ENCODE measurements at regions not wholly inside any gene's neighbourhood (a gene's known extent, or its start where the extent isn't known, plus 50 kb on each side); places are given as distances from the start of the nearest gene placed in this dataset.
"Not testable (repeated sequence)": the region's sequence is repeated elsewhere in the genome, so short reads cannot be mapped to it uniquely, and the experiment has no call there.

DNA sequence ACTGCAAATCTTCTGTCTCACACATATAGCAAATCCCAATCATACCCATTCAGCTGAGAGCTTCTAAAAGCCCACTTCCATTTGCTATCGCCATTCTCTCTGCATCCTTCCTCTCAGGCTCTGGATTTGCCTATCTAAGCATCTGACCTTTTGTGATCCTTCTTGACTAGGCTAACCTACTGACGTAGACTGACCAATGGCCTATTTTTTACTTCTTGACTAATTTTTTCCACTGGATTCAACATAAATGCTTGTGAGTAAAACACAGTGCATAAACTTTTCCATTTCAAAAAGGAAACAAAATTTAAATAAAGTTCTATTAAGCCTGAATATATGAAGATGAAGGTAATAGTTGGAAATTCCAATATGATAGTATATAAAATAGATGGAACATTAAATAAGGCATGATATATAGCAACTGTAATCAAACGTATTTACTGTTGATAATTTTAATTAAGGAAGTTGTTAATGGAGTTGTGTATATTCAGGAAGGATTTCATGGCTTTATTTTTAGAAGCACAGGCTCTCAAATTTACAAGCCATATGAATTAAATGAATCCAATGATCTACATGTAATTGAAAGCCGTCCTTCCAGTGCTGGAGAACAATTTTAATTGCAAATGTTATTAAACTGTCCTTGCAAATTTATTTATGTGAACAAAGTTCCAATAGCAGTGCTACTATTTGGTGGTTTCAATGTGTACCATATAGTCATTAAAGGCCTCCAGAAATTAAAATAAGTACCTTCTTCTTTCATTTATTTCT is 918.4 kb downstream of the SORCS3 start:
- no peak for DNase-seq (ENCODE audit: low read depth, low spot score)

DNA sequence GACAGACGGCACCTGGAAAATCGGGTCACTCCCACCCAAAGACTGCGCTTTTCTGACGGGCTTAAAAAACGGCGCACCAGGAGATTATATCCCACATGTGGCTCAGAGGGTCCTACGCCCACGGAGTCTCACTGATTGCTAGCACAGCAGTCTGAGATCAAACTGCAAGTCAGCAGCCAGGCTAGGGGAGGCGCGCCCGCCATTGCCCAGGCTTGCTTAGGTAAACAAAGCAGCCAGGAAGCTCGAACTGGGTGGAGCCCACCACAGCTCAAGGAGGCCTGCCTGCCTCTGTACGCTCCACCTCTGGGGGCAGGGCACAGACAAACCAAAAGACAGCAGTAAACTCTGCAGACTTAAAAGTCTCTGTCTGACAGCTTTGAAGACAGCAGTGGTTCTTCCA is 909.4 kb downstream of the SORCS3 start:
- DNase-seq (ENCODE audit: low read depth, low spot score) = not testable (repeated sequence)

DNA sequence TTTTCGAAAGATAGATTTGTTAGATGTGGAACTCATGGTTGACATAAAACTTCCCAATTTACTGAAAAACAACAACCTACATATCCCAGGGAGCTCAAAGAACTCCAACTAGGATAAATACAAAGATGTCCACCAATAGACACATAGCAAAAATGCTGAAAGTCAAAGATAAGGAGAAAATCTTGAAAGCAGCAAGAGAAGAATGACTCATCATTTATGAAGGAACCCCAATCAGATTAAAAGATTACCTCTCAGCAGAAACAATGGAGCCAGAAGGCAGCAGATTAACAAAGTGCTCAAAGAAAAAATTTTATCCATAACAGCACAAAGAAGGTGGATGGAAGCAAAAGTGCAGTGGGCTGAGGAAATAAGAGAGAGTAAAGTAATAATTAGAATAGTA is 908.6 kb downstream of the SORCS3 start:
- no peak for DNase-seq (ENCODE audit: low read depth, low spot score)

DNA sequence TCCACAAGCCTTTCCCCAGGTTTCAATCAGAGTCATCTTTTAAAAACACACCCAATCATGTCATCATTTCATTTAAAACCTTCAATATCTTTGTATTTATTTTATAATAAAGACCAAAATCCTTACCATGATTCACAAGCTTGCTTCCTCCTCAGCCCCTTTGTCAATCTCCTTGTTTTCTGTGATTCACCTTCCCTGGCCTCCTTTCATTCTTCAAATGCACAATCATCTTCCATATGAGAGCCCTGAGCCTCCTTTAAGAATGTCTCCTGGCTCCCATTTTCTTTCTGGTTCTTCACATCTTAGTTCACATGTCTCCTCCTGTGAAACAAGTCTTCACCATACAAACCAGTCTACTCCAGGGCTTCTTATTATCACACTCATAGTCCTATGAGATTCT is 904.0 kb downstream of the SORCS3 start:
- no peak for DNase-seq (ENCODE audit: low read depth, low spot score)

DNA sequence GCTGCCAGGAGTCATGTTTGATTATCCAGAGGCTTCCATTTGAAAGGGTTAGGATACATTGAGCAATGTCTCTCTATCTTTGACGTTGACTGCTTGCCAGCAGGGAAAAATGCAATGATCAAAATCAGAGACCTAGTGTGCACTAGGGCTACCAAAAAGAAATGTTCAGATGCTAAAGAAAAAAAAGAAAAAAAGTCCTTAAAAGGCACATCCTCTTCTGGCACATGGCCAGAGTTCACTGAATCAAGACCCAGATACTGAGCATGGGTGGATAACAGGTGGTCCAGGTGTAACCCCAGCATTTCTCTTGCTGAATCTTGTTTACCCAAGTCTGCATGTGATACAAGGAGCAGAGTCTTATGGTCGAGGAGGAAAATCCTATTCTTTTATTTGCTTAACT is 899.3 kb downstream of the SORCS3 start:
- DNase-seq (ENCODE audit: low read depth, low spot score) = no peak

DNA sequence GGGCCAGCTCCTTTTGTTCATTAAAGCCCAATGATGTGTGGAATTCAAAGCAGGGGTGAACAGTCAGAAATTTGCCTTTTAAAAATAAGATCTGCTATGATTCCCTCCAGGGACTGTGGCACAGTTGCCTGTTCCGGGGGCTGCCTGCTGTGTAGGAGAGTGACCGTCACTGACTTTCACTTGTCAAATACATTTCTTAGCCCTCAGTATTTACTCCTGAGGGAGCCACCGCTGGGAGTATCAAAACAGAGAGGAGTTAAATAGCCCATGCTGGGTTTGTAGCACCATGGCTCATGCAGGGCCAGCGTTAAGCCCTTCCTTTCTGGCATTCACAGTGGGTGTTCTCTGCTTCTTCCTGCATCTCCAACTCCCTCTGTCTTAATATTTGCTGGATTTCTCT is 897.8 kb downstream of the SORCS3 start:
- DNase-seq (ENCODE audit: low read depth, low spot score) = no peak

DNA sequence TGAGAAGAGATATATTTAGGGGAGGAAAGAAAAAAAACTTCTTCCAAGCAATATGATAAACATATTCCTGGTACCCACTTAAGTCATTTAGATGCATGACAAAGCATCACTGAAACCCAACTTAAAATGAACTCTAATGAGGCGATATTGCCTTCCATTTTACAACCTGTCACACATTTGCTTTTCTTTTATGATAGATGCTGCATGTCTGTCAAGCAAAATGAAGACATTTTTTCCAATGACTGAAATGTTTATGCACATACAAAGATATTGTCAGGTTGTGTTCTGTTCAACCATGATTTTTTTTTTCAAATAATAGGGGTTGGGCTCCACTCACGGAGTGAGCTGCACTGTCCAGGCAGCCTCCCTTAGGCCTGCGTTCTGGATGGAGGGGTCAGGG is 894.4 kb downstream of the SORCS3 start:
- no peak for DNase-seq (ENCODE audit: low read depth, low spot score)

DNA sequence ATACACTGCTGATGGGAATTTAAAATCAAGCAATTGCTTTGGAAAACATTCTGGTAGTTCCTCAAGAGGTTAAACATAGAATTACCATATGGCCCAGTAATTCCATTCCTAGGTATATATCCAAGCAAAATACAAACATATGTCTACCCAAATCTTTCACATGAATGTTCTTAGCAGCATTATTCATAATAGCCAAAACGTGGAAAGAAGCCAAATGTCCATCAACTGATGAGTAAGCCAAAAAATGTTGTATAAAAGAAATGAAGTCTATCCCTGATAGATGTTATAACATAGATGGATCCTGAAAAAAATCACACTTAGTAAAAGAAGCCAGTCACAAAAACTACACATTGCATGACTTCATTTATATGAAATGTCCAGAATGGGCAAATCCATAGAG is 893.0 kb downstream of the SORCS3 start:
- DNase-seq (ENCODE audit: low read depth, low spot score) = no peak

DNA sequence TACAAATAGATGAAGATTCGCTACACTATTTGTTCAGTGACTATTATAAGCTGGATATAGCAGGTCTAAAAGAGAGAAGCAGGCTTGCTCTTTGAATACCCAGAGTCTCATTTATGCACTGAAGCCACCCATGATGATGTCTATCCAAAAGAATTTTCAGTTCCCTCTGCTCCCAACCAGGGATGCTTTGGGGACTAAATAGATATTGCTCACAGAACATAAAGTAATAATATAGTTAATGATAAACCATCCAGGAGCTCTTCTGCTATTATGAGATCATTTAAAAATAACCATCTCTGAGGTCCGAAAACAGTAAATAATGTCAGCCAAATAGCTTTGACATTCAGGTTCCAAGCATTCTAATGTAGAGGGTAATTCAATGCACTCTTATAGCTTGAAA is 875.4 kb downstream of the SORCS3 start:
- DNase-seq (ENCODE audit: low read depth, low spot score) = no peak

DNA sequence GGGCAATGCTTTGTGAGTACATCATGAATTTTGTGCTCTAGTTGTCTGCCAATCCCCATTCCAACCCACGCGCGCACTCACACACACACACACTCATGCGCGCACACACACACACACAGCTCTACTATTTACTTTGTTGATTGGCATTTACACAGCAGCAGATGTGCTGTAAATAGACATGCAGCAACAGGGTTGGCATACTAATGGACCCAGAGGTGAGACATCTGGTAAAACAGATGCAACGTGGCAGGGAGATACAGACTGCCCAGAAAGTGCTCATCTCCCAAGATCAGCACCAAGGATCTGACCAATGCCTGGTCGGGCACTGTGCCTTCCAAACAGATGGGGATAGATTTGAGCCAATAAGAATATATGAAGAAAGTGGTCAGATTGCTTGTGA is 873.0 kb downstream of the SORCS3 start:
- DNase-seq (ENCODE audit: low read depth, low spot score) = no peak

DNA sequence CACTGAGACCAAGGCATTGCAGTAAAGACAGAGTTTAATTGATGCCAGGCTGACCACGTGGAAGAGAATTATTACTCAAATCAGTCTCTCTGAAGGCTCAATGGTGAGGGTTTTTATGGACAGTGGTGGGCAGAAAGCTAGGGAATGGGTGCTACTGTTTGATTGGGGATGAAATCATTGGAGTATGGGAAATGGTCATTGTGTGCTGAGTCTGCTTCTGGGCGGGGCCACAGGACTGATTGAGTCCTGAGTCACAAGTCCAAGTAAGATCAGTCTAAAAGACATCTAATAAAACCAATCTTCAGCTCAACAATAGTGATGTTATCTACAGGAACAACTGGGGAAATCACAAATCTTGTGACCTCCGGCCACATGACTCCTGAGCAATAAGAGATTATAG is 868.4 kb downstream of the SORCS3 start:
- DNase-seq (ENCODE audit: low read depth, low spot score) = no peak

DNA sequence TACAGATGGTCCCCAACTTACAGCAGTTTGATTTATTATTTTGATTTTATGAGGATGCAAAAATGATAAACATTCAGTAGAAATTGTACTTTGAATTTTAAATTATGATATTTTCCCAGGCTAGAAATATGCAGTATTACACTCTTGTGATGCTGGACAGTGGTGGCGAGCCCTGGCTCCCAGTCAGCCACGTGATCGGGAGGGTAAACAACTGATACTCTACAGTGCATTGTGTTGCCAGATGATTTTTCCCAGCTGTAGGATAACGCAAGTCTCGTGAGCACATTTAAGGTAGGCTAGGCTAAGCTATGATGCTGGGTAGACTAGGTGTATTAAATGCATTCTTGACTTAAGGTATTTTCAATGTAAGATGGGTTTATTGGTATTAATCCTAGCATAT is 865.2 kb downstream of the SORCS3 start:
- DNase-seq (ENCODE audit: low read depth, low spot score) = no peak

DNA sequence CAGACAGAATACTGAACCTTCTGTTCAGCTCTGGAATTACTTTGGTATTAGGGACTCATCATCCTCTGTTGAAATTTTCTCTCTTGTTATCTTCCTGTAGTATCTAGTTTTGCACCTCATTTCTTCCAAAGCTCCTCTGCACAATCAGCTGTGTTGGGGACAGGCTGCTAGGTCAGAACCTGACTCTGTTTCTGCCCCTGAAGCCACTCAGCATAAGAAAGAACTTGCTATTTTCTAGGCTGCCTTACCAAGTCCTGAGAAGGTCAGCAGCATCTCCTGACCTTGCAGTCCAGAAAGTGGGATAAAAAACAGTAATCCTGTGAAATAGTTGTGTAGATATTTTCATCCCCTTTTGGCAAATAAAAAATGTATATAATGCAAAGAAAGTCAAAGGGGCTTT is 862.6 kb downstream of the SORCS3 start:
- no peak for DNase-seq (ENCODE audit: low read depth, low spot score)

DNA sequence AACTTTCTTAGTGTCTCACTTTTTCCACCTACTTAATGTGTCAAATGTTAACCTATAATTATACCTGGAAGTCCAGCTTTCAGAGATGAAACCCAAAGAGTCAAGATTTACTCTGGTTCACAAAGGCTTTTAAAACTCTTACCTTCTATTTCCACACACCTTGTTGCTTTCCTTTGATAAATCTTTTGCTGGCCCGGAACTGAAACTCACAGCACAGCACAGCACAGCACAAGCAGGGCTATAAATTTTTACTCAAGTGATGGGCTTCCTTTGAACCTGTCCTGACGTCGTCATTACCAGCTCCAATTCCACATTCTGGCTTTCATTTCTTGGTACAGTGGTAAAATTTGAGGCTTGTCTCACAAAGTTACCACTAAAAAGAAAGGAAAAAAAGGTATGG is 861.0 kb downstream of the SORCS3 start:
- no peak for DNase-seq (ENCODE audit: low read depth, low spot score)

DNA sequence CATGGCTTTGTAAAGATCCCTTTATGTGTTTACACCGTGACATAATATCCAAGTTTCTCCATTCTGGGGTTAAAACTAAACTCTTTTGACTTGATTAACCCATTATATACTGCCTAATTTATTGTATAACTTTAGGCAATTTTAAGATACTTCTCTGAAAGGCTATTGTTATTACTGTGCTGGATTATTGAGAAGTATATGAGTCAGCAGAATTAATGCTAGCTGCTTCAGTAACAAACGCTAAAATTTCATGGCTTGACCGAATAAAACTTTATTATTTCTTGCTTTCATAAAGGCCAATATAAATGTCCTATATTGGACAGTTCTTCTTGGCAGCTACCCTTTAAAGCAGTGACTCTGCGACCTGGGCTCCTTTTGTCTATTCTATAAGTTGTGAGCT is 853.9 kb downstream of the SORCS3 start:
- DNase-seq (ENCODE audit: low read depth, low spot score) = no peak

DNA sequence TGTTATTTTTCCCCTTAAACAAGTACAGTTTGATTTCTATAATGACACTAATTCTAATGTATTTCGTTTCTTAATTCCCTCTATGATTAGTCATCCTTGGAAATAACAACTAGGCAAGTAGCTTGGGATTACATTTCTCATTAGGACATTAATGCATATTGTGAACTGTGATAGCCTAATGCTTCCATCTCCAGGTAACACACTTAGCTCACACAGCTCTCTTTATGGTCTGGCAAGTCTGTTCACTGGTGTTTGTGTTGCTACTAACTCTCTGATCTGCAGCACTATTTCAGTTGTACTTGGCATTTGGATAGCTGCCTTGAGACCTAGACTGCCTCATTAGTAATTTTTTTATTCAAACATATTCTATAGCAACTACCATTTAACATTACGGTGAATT is 853.2 kb downstream of the SORCS3 start:
- DNase-seq (ENCODE audit: low read depth, low spot score) = no peak

DNA sequence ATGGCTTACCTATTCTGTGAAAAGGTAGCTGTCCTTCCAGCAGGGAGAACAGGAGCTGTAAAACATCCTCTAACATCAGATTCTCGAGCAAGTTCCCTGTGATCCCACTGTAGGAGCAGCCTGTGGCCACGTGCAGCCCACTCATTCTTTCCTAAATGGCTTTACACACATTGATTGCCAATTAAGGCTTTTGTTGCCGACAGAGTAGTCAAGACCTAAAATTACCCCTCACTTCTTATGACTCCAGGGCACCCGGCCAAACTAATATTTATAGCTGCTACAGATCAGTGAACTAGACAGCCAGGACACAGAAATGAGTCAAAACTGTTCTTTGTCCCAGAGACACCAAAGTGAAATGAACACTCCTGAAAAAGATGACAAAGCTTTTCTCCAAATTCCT is 832.1 kb downstream of the SORCS3 start:
- no peak for DNase-seq (ENCODE audit: low read depth, low spot score)

DNA sequence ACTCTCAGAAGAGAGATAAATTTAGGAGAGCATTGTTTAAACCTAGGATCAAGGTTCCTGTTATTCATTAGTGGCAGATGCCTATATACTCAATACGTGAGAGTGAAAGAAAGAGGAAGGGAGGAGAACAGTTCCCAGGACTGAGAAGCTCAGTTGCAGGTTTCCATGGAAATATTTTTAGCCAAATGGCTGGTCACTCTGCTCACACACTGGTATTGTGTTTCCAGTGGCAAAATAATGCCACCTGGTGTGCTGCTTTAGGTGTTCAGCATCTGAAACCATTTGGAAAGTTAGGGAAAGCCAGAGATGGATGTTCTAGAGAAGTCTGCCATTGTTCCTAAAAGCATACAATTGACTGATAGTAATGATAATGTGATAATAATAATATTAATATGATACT is 827.7 kb downstream of the SORCS3 start:
- DNase-seq (ENCODE audit: low read depth, low spot score) = no peak

DNA sequence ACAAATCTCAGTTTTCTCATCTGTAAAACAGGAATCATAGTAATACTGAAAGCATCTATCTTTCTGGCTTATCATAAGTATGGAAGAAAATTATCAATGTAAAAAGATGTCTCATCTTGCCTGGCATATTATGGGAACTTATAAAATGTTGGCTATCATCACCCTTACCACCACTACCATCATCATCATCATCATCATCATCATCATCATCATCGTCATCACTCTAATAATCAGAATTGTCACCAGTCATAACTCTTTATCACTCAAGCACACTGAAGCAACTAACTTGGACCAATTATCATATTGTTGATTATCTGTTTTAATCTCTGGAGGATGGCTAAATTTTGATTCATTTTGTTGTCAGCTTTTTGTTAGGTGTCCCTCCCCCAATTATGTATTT is 825.4 kb downstream of the SORCS3 start:
- DNase-seq (ENCODE audit: low read depth, low spot score) = no peak

DNA sequence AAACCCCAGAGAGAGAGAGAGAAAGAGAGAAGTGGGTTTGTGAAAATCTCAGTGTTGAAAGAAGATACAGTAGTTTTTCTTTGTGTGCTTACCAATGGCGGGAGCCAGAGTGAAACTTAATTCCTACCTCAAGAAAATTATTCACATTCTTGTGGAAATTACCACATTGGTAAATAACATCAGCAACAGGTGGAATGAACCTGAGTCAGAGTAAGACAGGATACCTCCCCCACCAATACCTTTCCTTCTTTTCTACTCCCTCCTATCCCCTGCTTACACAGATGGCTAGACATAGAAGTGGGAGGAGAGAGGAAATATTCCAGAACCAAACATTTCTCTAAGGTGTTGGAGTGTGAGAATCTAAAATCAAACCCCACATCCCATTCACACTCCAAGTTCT is 793.9 kb downstream of the SORCS3 start:
- DNase-seq (ENCODE audit: low read depth, low spot score) = no peak

DNA sequence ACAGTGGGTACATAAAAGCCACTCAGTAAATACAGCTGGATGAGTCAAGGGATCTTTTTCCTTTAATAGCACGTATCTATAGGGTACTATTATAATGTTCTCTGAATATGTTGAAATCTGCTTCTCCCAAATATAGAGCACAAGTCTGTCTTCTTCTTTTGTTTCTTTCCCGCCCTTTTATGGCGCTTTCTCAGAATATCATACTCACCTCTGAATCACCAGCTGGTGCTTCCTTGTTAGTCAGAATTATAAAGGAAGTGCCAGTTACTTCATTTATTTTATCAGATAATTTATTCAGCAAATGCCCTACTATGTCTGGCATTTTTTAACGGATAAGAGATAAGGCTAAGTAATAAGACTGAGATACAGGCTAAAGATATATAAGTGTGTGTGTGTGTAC is 772.9 kb downstream of the SORCS3 start:
- no peak for DNase-seq (ENCODE audit: low read depth, low spot score)

DNA sequence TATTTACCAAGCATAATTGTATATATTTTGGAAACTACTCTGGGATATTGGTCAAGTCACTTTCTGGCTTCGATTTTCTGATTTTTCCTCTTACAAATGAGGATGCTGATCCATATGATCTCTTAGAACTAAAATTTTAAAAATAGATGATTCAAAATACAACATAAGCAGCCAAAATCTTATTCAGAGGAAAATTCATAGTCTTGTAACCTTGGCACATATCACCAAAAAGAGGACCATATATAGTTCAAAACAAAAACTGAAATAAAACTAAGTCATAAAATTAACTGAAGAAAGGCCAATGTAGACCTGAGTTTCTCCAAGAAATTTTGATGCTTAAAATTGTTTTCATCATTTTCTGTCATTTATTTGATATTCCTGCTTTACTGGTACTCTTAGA is 768.3 kb downstream of the SORCS3 start:
- DNase-seq (ENCODE audit: low read depth, low spot score) = no peak

DNA sequence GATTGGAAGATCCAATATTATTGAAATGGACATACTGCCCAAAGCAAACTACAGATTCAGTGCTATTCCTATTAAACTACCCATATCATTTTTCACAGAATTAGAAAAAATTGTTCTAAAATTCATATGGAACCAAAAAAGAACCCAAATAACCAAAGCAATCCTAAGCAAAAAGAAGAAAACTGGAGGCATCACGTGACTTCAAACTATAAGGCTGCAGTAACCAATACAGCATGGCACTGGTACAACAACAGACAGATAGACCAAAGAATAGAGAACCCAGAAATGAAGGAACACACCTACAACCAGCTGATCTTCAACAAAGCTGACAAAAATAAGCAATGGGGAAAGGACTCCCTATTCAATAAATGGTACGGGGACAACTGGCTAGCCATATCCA is 765.4 kb downstream of the SORCS3 start:
- DNase-seq (ENCODE audit: low read depth, low spot score) = no peak

DNA sequence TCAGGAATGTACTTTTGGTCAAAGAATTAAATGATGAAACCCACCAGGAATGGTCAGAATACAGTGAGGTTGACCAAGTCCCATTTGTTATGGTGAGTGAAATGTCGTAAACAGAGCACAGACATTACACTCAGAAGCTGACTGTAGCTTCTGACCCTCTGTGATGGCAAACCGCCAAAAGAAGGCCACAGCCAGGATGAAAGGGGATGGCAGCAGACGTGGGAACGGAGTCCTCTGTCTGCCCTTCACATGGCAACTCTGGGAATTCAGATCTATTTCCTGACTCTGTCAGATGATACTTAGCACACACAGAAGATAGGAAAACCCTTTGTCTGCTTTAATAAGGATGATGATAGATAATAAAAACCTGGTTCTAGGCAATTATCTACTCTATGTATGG is 757.1 kb downstream of the SORCS3 start:
- DNase-seq (ENCODE audit: low read depth, low spot score) = peak; percentile 83
